Effector memory CD8-positive, alpha-beta T cell (primary cell): ENCODE measurements at regions not wholly inside any gene's neighbourhood (a gene's known extent, or its start where the extent isn't known, plus 50 kb on each side); places are given as distances from the start of the nearest gene placed in this dataset.

ENCODE experiments used
- ATAC-seq: fragments of 150-1000 bp; cut with Tn5 transposase; replicated peaks from 2 replicates; pipeline ENCODE4 v1.10.0; 2021; ENCODE audit warnings: mild to moderate bottlenecking, moderate library complexity
- DNase-seq, 3 experiments: peaks; one replicate each; pipeline ENCODE4 v3.0.0; 2021
- H3K27ac Mint-ChIP-seq, 2 donors: one replicate each; pipeline ENCODE4 v1.8.0; 2022; ENCODE audit warnings: mild to moderate bottlenecking in 2 of 2, mixed read lengths in 2 of 2, moderate library complexity in 2 of 2
- H3K27me3 Mint-ChIP-seq, 2 donors: one replicate each; pipeline ENCODE4 v1.8.0; 2022; ENCODE audit warnings: mixed read lengths in 2 of 2
- H3K36me3 Mint-ChIP-seq: one replicate; pipeline ENCODE4 v1.8.0; 2022; ENCODE audit warnings: mild to moderate bottlenecking, moderate library complexity, mixed read lengths; ENCODE audit not compliant: insufficient read depth
- H3K4me1 Mint-ChIP-seq, 2 donors: one replicate each; pipeline ENCODE4 v1.8.0; 2022; ENCODE audit warnings: low read depth in 2 of 2, mixed read lengths in 2 of 2
- H3K4me3 Mint-ChIP-seq, 2 donors: one replicate each; pipeline ENCODE4 v1.8.0; 2022; ENCODE audit warnings: mild to moderate bottlenecking in 2 of 2, mixed read lengths in 2 of 2, moderate library complexity in 2 of 2
- H3K9me3 Mint-ChIP-seq, 2 donors: one replicate each; pipeline ENCODE4 v1.8.0; 2022; ENCODE audit warnings: mixed read lengths in 2 of 2

DNA sequence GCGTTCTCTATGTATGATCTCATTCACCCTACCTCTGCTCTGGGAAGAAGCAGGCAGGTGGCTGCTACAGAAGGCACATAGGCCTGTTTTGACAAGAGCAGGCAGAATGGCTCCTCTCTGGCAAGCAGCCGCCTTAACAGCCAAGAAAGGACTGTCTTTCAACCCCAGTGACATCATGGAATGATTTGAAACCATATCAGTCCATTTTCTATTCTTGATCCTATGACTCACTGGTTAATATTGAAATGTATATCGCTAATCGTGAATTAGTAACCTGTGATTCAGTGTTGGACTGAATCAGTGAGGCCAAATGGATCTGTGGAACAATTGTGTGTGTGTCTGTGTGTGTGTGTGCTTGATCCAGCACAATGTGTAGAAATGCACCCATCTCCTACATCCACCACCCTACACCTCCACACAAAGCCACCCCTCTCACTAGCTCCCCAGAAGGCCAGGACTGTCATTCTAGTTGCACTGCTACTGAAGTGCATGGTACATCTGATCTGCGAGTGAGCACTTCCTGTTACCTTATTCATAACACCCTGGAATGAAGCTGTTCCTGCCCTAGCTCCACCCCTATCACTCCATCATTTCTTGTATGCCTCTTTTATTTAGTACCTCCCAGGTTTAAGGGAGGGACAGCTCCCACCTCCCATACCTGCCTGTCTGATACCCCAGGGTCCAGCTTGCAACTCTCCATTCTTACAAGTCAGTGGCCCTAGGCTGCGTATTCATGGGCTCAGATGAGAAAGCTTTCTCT lies 460.0 kb downstream of the FOXO1 start:
- peak; percentile 91 for ATAC-seq
- Mint-ChIP-seq H3K27me3 (no peaks in the 10 kb centered on the region), H3K36me3 (no peaks in the 10 kb centered on the region), H3K4me3 (peak overlapping the region; percentile 40 to 65), H3K27ac (peak overlapping the region; percentile 71 to 90), H3K4me1 (peaks cover 33 to 44% of the 10 kb centered on the region in 2 donors), H3K9me3 (peaks cover 0 to 2% of the 10 kb centered on the region in 2 donors)
- no peak for DNase-seq

DNA sequence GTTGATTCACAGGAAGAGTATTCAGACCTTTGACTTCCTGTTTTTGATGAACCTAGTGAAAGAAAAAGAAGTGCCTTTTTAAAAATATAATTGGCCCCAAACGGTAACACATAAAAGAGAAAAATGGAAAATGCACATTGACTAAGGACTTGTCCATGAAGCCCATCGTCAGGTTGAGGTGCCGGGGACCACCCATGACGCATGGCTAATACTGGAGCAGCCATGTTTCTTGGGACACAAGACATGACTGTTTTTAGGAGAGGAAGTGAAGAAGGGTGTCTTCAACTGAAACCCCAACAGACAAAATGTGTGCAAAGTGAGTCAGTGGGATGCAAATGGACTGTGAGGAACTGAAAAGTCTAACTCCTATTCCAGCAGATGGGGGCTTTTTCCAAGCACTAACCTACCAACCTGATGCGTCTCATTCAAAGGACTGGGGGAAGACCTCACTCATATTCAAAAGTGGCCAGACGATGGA lies 459.4 kb downstream of the FOXO1 start:
- Mint-ChIP-seq H3K4me3 (peak overlapping the region; percentile 40 to 65), H3K27ac (peak overlapping the region; percentile 71 to 90), H3K27me3 (no peaks in the 10 kb centered on the region), H3K9me3 (peaks cover 0 to 2% of the 10 kb centered on the region in 2 donors), H3K4me1 (peaks cover 35 to 44% of the 10 kb centered on the region in 2 donors), H3K36me3 (no peaks in the 10 kb centered on the region)
- DNase-seq (no peak), ATAC-seq (no peak)

GRCh38 chr13:40208517-40208916 lies 457.9 kb downstream of the FOXO1 start:
- peaks cover 37 to 41% of the 10 kb centered on the region in 2 donors for H3K4me1 Mint-ChIP-seq
- ATAC-seq (no peak), DNase-seq (no peak)
- H3K36me3 Mint-ChIP-seq, result no peaks in the 10 kb centered on the region
- no peak overlapping the region for H3K27ac Mint-ChIP-seq
- H3K4me3 Mint-ChIP-seq, result no peak overlapping the region
- no peaks in the 10 kb centered on the region for H3K27me3 Mint-ChIP-seq
- peaks cover 0 to 2% of the 10 kb centered on the region in 2 donors for H3K9me3 Mint-ChIP-seq

- peaks cover 0 to 2% of the 10 kb centered on the region in 2 donors for H3K9me3 Mint-ChIP-seq
- no peaks in the 10 kb centered on the region for H3K27me3 Mint-ChIP-seq
- no peak for DNase-seq
- H3K36me3 Mint-ChIP-seq, result no peaks in the 10 kb centered on the region
- ATAC-seq, result no peak
- no peak overlapping the region for H3K27ac Mint-ChIP-seq
- no peak overlapping the region for H3K4me3 Mint-ChIP-seq
- peaks cover 21 to 24% of the 10 kb centered on the region in 2 donors for H3K4me1 Mint-ChIP-seq
These were observed 455.4 kb downstream of the FOXO1 start for GRCh38 chr13:40210865-40211585.

DNA sequence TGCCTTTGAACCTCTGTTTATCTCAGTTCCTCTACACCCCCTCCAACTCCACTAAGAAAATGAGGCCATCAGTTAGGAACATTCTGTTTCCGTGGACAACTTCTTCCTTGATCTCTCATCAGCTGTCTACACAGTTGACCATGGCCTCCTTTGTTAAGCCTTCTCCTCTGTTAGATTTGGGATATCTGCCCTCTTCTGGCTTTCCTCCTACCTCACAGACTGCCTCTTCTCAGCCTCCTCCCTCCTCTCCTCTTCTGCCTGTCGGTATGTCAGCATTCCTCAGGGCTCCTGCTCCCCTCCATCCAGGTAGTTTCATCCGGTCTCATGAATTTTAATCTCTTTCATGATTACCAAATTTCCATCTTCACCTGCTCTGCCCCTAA lies 454.9 kb downstream of the FOXO1 start:
- Mint-ChIP-seq H3K4me1 (peaks cover 16 to 19% of the 10 kb centered on the region in 2 donors), H3K27me3 (no peaks in the 10 kb centered on the region), H3K4me3 (no peak overlapping the region), H3K9me3 (peaks cover 0 to 2% of the 10 kb centered on the region in 2 donors), H3K27ac (peak overlapping the region in 1 of 2 donors; percentile 9), H3K36me3 (no peaks in the 10 kb centered on the region)
- DNase-seq (no peak), ATAC-seq (no peak)

GRCh38 chr13:40213779-40214178 lies 452.7 kb downstream of the FOXO1 start:
- H3K36me3 Mint-ChIP-seq, result no peaks in the 10 kb centered on the region
- no peaks in the 10 kb centered on the region for H3K27me3 Mint-ChIP-seq
- no peak for ATAC-seq
- H3K4me1 Mint-ChIP-seq, result peaks cover 7 to 9% of the 10 kb centered on the region in 2 donors
- H3K27ac Mint-ChIP-seq, result no peak overlapping the region
- DNase-seq, result no peak
- H3K4me3 Mint-ChIP-seq, result no peak overlapping the region
- H3K9me3 Mint-ChIP-seq, result no peaks in the 10 kb centered on the region

- Mint-ChIP-seq H3K36me3 (no peaks in the 10 kb centered on the region), H3K9me3 (no peaks in the 10 kb centered on the region), H3K4me3 (no peak overlapping the region), H3K27me3 (no peaks in the 10 kb centered on the region), H3K4me1 (peaks cover 8 to 14% of the 10 kb centered on the region in 2 donors), H3K27ac (no peak overlapping the region)
- DNase-seq, result no peak
- ATAC-seq, result no peak
These were observed 451.1 kb downstream of the FOXO1 start for GRCh38 chr13:40215311-40215710.

DNA sequence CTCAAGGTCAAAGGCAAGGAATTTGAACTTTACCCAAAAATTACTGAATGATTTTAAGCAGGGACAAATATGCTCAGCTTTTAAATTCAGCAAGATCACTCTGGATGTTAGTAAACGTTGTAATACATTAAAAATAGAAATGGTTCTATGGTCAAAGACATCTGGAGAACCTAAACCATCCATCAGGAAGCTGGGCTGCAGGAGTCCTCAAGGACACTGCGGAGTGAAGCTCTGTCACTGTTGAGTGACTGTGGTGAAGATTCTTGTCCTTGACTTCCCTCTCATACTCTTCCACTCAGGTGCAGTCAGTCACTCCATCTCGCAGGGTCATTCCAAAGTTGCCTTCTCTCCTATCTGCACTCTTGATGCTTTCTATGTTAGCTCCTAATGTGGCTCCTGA lies 450.7 kb downstream of the FOXO1 start:
- no peak for DNase-seq
- Mint-ChIP-seq H3K36me3 (no peaks in the 10 kb centered on the region), H3K4me3 (no peak overlapping the region), H3K9me3 (no peaks in the 10 kb centered on the region), H3K27ac (no peak overlapping the region), H3K27me3 (no peaks in the 10 kb centered on the region), H3K4me1 (peaks cover 12 to 16% of the 10 kb centered on the region in 2 donors)
- ATAC-seq, result no peak

GRCh38 chr13:40217675-40218074 lies 448.8 kb downstream of the FOXO1 start:
- Mint-ChIP-seq H3K4me3 (no peak overlapping the region), H3K36me3 (peaks cover 13% of the 10 kb centered on the region), H3K27ac (peak overlapping the region in 1 of 2 donors; percentile 27), H3K27me3 (no peaks in the 10 kb centered on the region), H3K9me3 (no peaks in the 10 kb centered on the region), H3K4me1 (peaks cover 31 to 32% of the 10 kb centered on the region in 2 donors)
- ATAC-seq (no peak), DNase-seq (no peak)

GRCh38 chr13:40220299-40220935 lies 446.0 kb downstream of the FOXO1 start:
- ATAC-seq (peak; percentile 45), DNase-seq (peak in 2 of 3 experiments; percentile 24 to 26)
- H3K4me3 Mint-ChIP-seq, result peak overlapping the region; percentile 32 to 70
- peaks cover 13% of the 10 kb centered on the region for H3K36me3 Mint-ChIP-seq
- no peaks in the 10 kb centered on the region for H3K9me3 Mint-ChIP-seq
- peaks cover 36 to 39% of the 10 kb centered on the region in 2 donors for H3K4me1 Mint-ChIP-seq
- peak overlapping the region; percentile 81 to 91 for H3K27ac Mint-ChIP-seq
- H3K27me3 Mint-ChIP-seq, result no peaks in the 10 kb centered on the region

DNA sequence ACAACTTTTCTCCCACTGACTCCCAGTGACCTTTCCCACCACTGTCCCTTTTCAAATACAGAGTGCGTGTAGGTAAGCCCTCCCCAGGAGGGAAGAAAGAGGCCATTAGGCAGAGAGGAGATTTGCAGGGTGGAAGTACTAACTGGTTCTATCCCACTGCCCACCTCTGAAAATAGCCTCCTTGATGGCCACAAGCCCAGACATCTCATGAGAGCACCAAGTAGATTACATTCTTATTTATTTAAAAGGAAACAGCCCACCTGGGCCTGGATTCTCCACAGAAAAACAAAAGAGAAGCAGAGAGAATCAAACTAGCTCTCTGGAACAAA lies 445.3 kb downstream of the FOXO1 start:
- peaks cover 36 to 39% of the 10 kb centered on the region in 2 donors for H3K4me1 Mint-ChIP-seq
- H3K9me3 Mint-ChIP-seq, result no peaks in the 10 kb centered on the region

GRCh38 chr13:40221460-40222201 lies 444.8 kb downstream of the FOXO1 start:
- H3K27me3 Mint-ChIP-seq, result no peaks in the 10 kb centered on the region
- peak; percentile 35 to 48 (median 45) for DNase-seq
- H3K36me3 Mint-ChIP-seq, result peaks cover 13% of the 10 kb centered on the region
- H3K4me3 Mint-ChIP-seq, result peak overlapping the region; percentile 62 to 70
- H3K27ac Mint-ChIP-seq, result peak overlapping the region; percentile 81 to 91
- ATAC-seq, result peak; percentile 85
- peaks cover 36 to 39% of the 10 kb centered on the region in 2 donors for H3K4me1 Mint-ChIP-seq
- no peaks in the 10 kb centered on the region for H3K9me3 Mint-ChIP-seq

More for the DNA sequence above, 445.3 kb downstream of the FOXO1 start:
- ATAC-seq (no peak), DNase-seq (no peak)
- Mint-ChIP-seq H3K27ac (peak overlapping the region; percentile 81 to 91), H3K36me3 (peaks cover 13% of the 10 kb centered on the region), H3K27me3 (no peaks in the 10 kb centered on the region), H3K4me3 (peak overlapping the region; percentile 62 to 70)

- DNase-seq (no peak), ATAC-seq (no peak)
- peak overlapping the region in 1 of 2 donors; percentile 32 for H3K4me3 Mint-ChIP-seq
- no peaks in the 10 kb centered on the region for H3K27me3 Mint-ChIP-seq
- peaks cover 13% of the 10 kb centered on the region for H3K36me3 Mint-ChIP-seq
- H3K4me1 Mint-ChIP-seq, result peaks cover 31 to 35% of the 10 kb centered on the region in 2 donors
- peak overlapping the region in 1 of 2 donors; percentile 15 for H3K27ac Mint-ChIP-seq
- H3K9me3 Mint-ChIP-seq, result no peaks in the 10 kb centered on the region
These were observed 442.9 kb downstream of the FOXO1 start for GRCh38 chr13:40223585-40223984.
